GM10266 (cell line): ENCODE measurements at regions not wholly inside any gene's neighbourhood (a gene's known extent, or its start where the extent isn't known, plus 50 kb on each side); places are given as distances from the start of the nearest gene placed in this dataset.

Experiments used
- DNase-seq: peaks from one replicate; pipeline ENCODE4 v3.0.0; 2012; ENCODE audit errors: extremely low spot score
- TF ChIP-seq, protein P1 (sequence below): IDR thresholded peaks from 2 replicates; pipeline ENCODE4 v1.5.1; 2012; ENCODE audit warnings: mild to moderate bottlenecking, low read depth; ENCODE audit not compliant: control insufficient read depth, insufficient read depth; ENCODE audit errors: missing control alignments

DNA sequence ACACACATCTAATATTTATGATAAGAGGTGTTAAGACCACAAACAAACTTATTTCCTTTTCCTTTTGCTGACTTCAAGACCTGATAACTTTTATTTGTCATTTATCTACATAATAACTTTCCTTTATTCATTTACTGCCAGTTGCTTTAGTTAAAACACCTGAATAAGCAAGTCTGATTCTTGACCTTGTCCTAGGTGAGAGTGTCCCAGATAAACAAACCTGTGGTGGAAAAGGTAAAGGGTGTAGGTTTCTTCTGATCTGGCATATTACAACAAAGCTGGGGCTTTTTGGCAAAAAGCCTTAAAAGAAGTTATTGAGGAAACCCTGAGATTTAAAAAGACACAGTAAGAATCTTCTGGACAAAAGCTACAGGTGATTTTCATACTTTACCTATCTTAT lies 191.5 kb downstream of the ZBBX start:
- TF ChIP-seq, protein P1, sequence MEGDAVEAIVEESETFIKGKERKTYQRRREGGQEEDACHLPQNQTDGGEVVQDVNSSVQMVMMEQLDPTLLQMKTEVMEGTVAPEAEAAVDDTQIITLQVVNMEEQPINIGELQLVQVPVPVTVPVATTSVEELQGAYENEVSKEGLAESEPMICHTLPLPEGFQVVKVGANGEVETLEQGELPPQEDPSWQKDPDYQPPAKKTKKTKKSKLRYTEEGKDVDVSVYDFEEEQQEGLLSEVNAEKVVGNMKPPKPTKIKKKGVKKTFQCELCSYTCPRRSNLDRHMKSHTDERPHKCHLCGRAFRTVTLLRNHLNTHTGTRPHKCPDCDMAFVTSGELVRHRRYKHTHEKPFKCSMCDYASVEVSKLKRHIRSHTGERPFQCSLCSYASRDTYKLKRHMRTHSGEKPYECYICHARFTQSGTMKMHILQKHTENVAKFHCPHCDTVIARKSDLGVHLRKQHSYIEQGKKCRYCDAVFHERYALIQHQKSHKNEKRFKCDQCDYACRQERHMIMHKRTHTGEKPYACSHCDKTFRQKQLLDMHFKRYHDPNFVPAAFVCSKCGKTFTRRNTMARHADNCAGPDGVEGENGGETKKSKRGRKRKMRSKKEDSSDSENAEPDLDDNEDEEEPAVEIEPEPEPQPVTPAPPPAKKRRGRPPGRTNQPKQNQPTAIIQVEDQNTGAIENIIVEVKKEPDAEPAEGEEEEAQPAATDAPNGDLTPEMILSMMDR, result no peak
- no peak for DNase-seq

DNA sequence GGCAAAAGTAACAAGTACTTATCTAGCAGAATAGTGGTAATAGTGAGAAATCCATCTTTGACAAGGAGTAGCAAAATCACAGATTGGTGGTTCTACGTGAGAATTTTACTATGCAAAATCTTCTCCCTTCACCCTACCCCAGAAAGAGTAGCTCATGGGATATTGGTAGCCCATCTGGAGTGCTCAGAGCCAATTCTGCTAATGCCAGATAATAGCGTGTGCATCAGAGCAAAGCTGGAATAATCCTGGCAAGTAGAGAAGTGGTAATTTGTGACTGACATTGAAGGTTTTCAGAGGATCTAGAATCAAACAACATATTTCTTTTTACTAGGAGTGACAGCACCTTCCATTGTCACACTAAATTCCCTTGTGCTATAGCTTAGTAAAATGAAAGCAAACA lies 192.9 kb downstream of the ZBBX start:
- TF ChIP-seq, protein P1, result no peak

DNA sequence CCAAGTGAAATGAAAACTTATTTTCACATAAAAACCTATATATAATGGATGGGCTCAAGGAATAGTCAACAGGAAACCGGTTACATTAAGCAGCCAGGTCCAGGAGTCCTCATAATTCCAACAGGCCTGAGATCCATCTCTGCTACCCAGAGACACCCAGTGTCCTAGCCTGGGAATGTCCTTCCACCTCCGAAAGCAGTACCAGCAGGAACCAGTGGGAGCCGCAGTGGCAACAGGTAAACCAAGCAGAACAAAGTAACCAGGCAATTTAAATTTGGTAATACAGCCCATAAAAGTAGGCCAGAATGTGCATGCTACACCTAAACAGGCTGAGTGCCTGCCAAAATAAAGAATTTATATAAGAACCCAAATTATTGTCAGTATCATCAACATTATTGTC lies 195.6 kb downstream of the ZBBX start:
- no peak for DNase-seq
- TF ChIP-seq, protein P1, result no peak

More for the DNA sequence above, 192.9 kb downstream of the ZBBX start:
- DNase-seq, result no peak

DNA sequence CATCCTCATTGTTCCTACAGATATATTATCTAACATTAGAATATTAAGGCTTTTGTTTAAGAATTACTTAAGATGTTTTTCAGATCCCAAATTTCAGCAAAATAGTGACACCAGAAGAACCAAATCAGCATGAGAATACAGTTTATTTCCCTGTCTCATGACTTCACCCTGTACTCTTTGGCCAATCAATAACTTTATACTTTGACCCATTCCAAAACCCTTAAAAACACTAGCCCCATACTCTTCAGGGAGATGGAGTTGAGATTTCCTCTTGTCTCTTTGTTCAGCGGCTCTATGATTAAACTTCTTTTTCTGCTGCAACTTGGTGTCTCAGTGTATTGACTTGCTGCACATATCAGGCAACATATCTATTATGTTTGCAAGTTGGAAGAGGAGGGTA lies 207.7 kb downstream of the ZBBX start:
- DNase-seq, result no peak
- TF ChIP-seq, protein P1, result no peak

DNA sequence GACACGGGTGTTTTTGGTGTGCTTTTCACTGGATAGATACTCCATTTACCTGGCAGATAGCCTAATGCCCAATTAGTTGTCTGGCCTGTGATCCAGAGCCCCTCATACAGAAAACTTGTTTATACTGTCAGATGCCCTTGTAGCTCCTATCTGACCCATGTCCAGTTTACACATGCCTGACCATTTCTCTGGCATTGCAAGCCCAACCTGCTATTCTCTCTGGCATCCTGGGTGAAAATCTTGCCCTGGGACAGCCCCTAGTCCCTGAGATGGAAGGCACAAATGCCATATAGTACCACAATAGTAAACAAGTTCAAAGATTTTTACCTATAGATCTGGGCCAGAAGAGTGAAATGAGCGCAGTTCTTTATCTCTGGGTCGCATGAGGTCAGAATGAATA lies 212.6 kb downstream of the ZBBX start:
- TF ChIP-seq, protein P1, result no peak
- no peak for DNase-seq

DNA sequence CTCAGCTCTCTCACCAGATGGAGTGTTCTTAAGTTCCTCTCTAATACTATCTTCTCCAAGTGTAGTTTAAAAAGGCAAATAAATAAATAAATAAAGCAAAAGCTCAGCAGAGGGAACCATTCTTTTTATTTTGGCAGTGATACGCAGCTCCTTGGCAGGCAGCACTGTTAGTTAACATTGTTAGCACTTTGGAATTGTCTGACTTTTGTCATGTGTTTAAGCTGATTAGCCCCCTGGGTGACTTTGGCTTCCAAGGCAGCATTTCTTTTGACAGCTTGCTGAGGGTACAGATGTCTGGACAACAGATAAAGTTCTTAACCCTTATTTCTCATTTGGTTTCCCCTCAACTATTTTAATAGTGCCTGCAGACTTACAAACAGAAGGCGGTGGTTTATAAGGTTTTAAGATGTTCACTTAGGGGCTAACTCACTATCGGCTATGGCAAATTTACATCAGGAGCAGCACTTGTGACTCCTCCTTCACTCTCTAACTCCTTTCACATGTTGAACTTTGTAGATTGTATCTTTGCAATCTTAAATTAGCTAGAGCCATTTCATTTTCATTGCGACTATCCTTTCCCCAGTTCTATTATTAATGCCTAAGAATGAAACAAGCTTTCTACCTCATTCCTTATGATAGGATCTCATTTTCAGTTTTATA lies 213.4 kb downstream of the ZBBX start:
- DNase-seq, result no peak
- TF ChIP-seq, protein P1, result no peak

DNA sequence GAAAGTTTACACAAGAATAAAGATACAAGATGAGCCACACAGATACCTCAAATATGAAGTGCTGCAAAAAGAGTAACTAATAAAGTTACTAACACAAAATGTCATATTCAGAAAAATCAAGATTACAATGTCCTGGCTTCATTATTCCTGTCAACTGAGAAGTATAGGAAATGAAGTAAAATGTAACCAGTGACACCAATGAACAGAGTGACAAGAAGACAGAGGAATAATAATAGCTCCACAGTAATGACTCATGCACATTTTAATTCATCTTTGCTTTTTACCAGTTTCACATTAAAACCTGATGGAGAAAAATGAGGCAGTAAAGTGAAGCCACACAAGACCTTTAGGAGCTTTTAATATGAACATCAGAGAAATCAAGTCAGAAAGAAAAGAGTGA lies 214.1 kb downstream of the ZBBX start:
- DNase-seq, result no peak
- TF ChIP-seq, protein P1, result no peak
